H1 (cell line): ENCODE measurements at regions not wholly inside any gene's neighbourhood (a gene's known extent, or its start where the extent isn't known, plus 50 kb on each side); places are given as distances from the start of the nearest gene placed in this dataset.

Source experiments
- CTCF ChIA-PET: fragments of 300-600 bp; sonication (Branson Sonifier 250); formaldehyde crosslinking; loops from one replicate; lab custom pipeline; 2021; ENCODE audit not compliant: partially characterized antibody; lab: Charles Lee
- POLR2A ChIA-PET: fragments of 300-600 bp; sonication (Branson Sonifier 250); formaldehyde crosslinking; loops from one replicate; lab custom pipeline; 2021; ENCODE audit warnings: inconsistent platforms; ENCODE audit not compliant: partially characterized antibody; lab: Charles Lee
- DNase-seq, 2 experiments: peaks; one replicate each; pipeline versions ENCODE4 v3.0.0 to v3.0.0-alpha.2; 2010 to 2022; ENCODE audit warnings: low spot score in 2 of 2, low read depth in 1 of 2, mixed read lengths in 1 of 2
- FAIRE-seq: peaks from 2 replicates; lab custom pipeline; 2011; peaks lifted over from hg19 to GRCh38; lab: Jason Lieb, UNC
- H2AFZ ChIP-seq: 2 replicates; pipeline ENCODE4 v1.8.1; 2012; ENCODE audit warnings: low read length, inconsistent platforms
- H2AK5ac ChIP-seq: 2 replicates; pipeline ENCODE4 v1.6.1; 2013; ENCODE audit warnings: low read depth, low read length
- H2BK120ac ChIP-seq: replicated peaks from 2 replicates; pipeline ENCODE3; 2013; ENCODE audit warnings: low read depth, low read length, inconsistent platforms
- H2BK12ac ChIP-seq: 2 replicates; pipeline ENCODE4 v1.6.1; 2013; ENCODE audit warnings: low read depth, low read length
- H2BK15ac ChIP-seq: 2 replicates; pipeline ENCODE4 v1.6.1; 2013; ENCODE audit warnings: low read length
- H2BK20ac ChIP-seq: 2 replicates; pipeline ENCODE4 v1.6.1; 2013; ENCODE audit warnings: low read length
- H2BK5ac ChIP-seq: 2 replicates; pipeline ENCODE4 v1.6.1; 2013; ENCODE audit warnings: low read depth, low read length
- H3K14ac ChIP-seq: 2 replicates; pipeline ENCODE4 v1.6.1; 2013; ENCODE audit warnings: inconsistent platforms; ENCODE audit not compliant: insufficient read length
- H3K18ac ChIP-seq: 2 replicates; pipeline ENCODE4 v1.6.1; 2013; ENCODE audit warnings: low read length; ENCODE audit errors: extremely low read depth
- H3K23ac ChIP-seq: 2 replicates; pipeline ENCODE4 v1.6.1; 2013; ENCODE audit warnings: inconsistent platforms; ENCODE audit not compliant: insufficient read length
- H3K23me2 ChIP-seq: 2 replicates; pipeline ENCODE4 v1.6.1; 2013; ENCODE audit warnings: low read depth, low read length
- H3K27ac ChIP-seq: 2 replicates; pipeline ENCODE4 v1.6.1; 2011; ENCODE audit warnings: low read depth, low read length, inconsistent platforms
- H3K27me3 ChIP-seq, 4 experiments: replicated peaks in 1 of 4; 1 replicate in 1 of 4; 2 replicates in 3 of 4; pipeline versions ENCODE4 v1.6.1 to v1.8.1; 2011 to 2013; ENCODE audit warnings: low read length in 3 of 4, mild to moderate bottlenecking in 3 of 4, inconsistent platforms in 2 of 4, mixed read lengths in 2 of 4, moderate library complexity in 1 of 4; ENCODE audit not compliant: control insufficient read depth in 3 of 4, insufficient read depth in 3 of 4; ENCODE audit errors: extremely low read depth in 1 of 4
- H3K36me3 ChIP-seq, 4 experiments: 2 replicates each; pipeline versions ENCODE4 v1.6.1 to v1.8.1; 2011 to 2013; ENCODE audit warnings: mild to moderate bottlenecking in 4 of 4, low read length in 3 of 4, moderate library complexity in 2 of 4, control low read depth in 1 of 4, inconsistent platforms in 1 of 4; ENCODE audit not compliant: insufficient read depth in 4 of 4, control insufficient read depth in 2 of 4
- H3K4ac ChIP-seq: replicated peaks from 2 replicates; pipeline ENCODE3; 2013; ENCODE audit warnings: low read length, low read depth, mixed read lengths, inconsistent platforms; ENCODE audit not compliant: insufficient read length
- H3K4me1 ChIP-seq, 4 experiments: replicated peaks in 1 of 4; 1 replicate in 1 of 4; 2 replicates in 3 of 4; pipeline versions ENCODE4 v1.6.1 to v1.8.1; 2011 to 2013; ENCODE audit warnings: low read length in 3 of 4, inconsistent platforms in 2 of 4, mixed read lengths in 1 of 4; ENCODE audit not compliant: insufficient read depth in 4 of 4, control insufficient read depth in 3 of 4
- H3K4me2 ChIP-seq, 2 experiments: 2 replicates each; pipeline versions ENCODE4 v1.6.1 to v1.8.1; 2011 to 2013; ENCODE audit warnings: low read depth in 2 of 2, low read length in 2 of 2, control low read depth in 1 of 2, inconsistent platforms in 1 of 2, mild to moderate bottlenecking in 1 of 2; ENCODE audit not compliant: insufficient read depth in 1 of 2
- H3K4me3 ChIP-seq, 4 experiments: fragments of 200-600, 300-600 bp in 1 of 4; sonication (generic), shearing (Covaris generic), sonication (Bioruptor Twin) in 1 of 4; 2 replicates each; pipeline versions ENCODE4 v1.5.1 to v1.8.1; 2011 to 2016; ENCODE audit warnings: low read length in 4 of 4, low read depth in 3 of 4, control low read depth in 2 of 4, inconsistent platforms in 2 of 4, mild to moderate bottlenecking in 2 of 4, mixed read lengths in 1 of 4, moderate library complexity in 1 of 4; ENCODE audit not compliant: insufficient read depth in 2 of 4; ENCODE audit errors: extremely low read depth in 1 of 4
- H3K56ac ChIP-seq: replicated peaks from 2 replicates; pipeline ENCODE3; 2013; ENCODE audit warnings: low read depth, mild to moderate bottlenecking, mixed read lengths, low read length, inconsistent platforms; ENCODE audit not compliant: insufficient read length
- H3K79me1 ChIP-seq: 2 replicates; pipeline ENCODE4 v1.6.1; 2013; ENCODE audit warnings: low read depth, low read length, control low read depth
- H3K79me2 ChIP-seq, 2 experiments: 2 replicates each; pipeline versions ENCODE4 v1.6.1 to v1.8.1; 2012 to 2013; ENCODE audit warnings: low read length in 2 of 2, mild to moderate bottlenecking in 2 of 2, inconsistent platforms in 1 of 2; ENCODE audit not compliant: insufficient read depth in 2 of 2, control insufficient read depth in 1 of 2
- H3K9ac ChIP-seq, 4 experiments: replicated peaks in 1 of 4; 1 replicate in 1 of 4; 2 replicates in 3 of 4; pipeline versions ENCODE4 v1.6.1 to v1.8.1; 2011 to 2013; ENCODE audit warnings: low read depth in 3 of 4, low read length in 3 of 4, control low read depth in 2 of 4, mild to moderate bottlenecking in 2 of 4, moderate library complexity in 2 of 4, inconsistent platforms in 1 of 4; ENCODE audit errors: extremely low read depth in 1 of 4
- H3K9me3 ChIP-seq, 2 experiments: 2 replicates each; pipeline versions ENCODE4 v1.6.1 to v1.8.1; 2012 to 2013; ENCODE audit warnings: mild to moderate bottlenecking in 2 of 2, moderate library complexity in 2 of 2, control low read depth in 1 of 2, inconsistent platforms in 1 of 2, low read depth in 1 of 2, low read length in 1 of 2, mixed read lengths in 1 of 2; ENCODE audit not compliant: insufficient read depth in 2 of 2
- H4K20me1 ChIP-seq, 2 experiments: replicated peaks in 1 of 2; 2 replicates each; pipeline versions ENCODE3 to v1.8.1; 2011 to 2013; ENCODE audit warnings: inconsistent platforms in 2 of 2, low read length in 2 of 2, mild to moderate bottlenecking in 1 of 2; ENCODE audit not compliant: insufficient read depth in 2 of 2, control insufficient read depth in 1 of 2
- H4K5ac ChIP-seq: 2 replicates; pipeline ENCODE4 v1.6.1; 2013; ENCODE audit warnings: low read length, low read depth, mixed read lengths, inconsistent platforms; ENCODE audit not compliant: insufficient read length
- H4K8ac ChIP-seq: 2 replicates; pipeline ENCODE4 v1.8.0; 2013; ENCODE audit warnings: mild to moderate bottlenecking, moderate library complexity, low read length, inconsistent platforms; ENCODE audit not compliant: insufficient read depth; ENCODE audit errors: extremely low read depth
- H4K91ac ChIP-seq: replicated peaks from 2 replicates; pipeline ENCODE3; 2013; ENCODE audit warnings: low read length, mixed read lengths, inconsistent platforms; ENCODE audit not compliant: insufficient read length
- POU5F1 ChIP-seq: IDR thresholded peaks from 2 replicates; pipeline ENCODE4 v1.6.1; 2011; ENCODE audit warnings: low read depth, mild to moderate bottlenecking, low read length, moderate library complexity
- SIX5 ChIP-seq: IDR thresholded peaks from 2 replicates; pipeline ENCODE4 v1.6.1; 2011; ENCODE audit warnings: mild to moderate bottlenecking, low read depth, low read length
- TAF7 ChIP-seq: optimal IDR thresholded peaks from 2 replicates; pipeline ENCODE3; 2011; ENCODE audit warnings: low read depth, mild to moderate bottlenecking, inconsistent platforms, low read length, moderate library complexity, borderline replicate concordance
- TEAD4 ChIP-seq: IDR thresholded peaks from 2 replicates; pipeline ENCODE4 v1.6.1; 2012; ENCODE audit warnings: low read depth, low read length, inconsistent platforms, mixed read lengths
- ZNF274 ChIP-seq: IDR thresholded peaks from 2 replicates; pipeline ENCODE4 v1.7.0; 2012; ENCODE audit warnings: low read length, borderline replicate concordance; ENCODE audit errors: extremely low read depth
- WGBS, 2 experiments: shearing (Covaris generic) in 1 of 2; methylation state at CpG; one replicate each; pipeline versions ENCODE4 v1.1.6 to v1.1.7; 2013 to 2015; ENCODE audit warnings: low lambda C conversion rate in 2 of 2, mixed read lengths in 2 of 2, inconsistent platforms in 1 of 2, low coverage in 1 of 2, missing lambda C conversion rate in 1 of 2; ENCODE audit not compliant: insufficient replicate concordance in 2 of 2, insufficient coverage in 1 of 2, insufficient read length in 1 of 2; ENCODE audit errors: extremely low coverage in 1 of 2, missing lambda C conversion rate in 1 of 2; 5-methylcytosine and 5-hydroxymethylcytosine counted together

- WGBS, 2 experiments, result 77% methylated on average over 6 of the region's 8 CpGs; no CpG with 5 or more reads in 1 of the 2 experiments
- CTCF ChIA-PET, result interaction anchor here (1.5 kb wide), 1 partner anchor 44 kb away, joined by 3 read pairs; no protein-coding TSS in a partner anchor
- H2AK5ac ChIP-seq, result no peak overlapping the region
- no peak overlapping the region for H3K4me2 ChIP-seq
- H3K14ac ChIP-seq, result no peak overlapping the region
- no peak overlapping the region for H3K4ac ChIP-seq
- H3K9me3 ChIP-seq, result no peaks in the 10 kb centered on the region
- H3K23me2 ChIP-seq, result no peaks in the 10 kb centered on the region; the same call in 1 of the 2 replicates
- POLR2A ChIA-PET, result no interaction called here
- peaks cover 4 to 6% of the 10 kb centered on the region in 2 experiments for H4K20me1 ChIP-seq
- no peak overlapping the region for H3K4me3 ChIP-seq
- no peak overlapping the region for H2BK12ac ChIP-seq
- H2BK120ac ChIP-seq, result no peak overlapping the region
- no peak overlapping the region for H3K9ac ChIP-seq
- H4K91ac ChIP-seq, result no peak overlapping the region
- no peak overlapping the region for H3K56ac ChIP-seq
- H2BK20ac ChIP-seq, result no peak overlapping the region
- H2AFZ ChIP-seq, result no peak overlapping the region
- H3K27ac ChIP-seq, result no peak overlapping the region
- H3K36me3 ChIP-seq, result peaks cover 0 to 12% (median 4%) of the 10 kb centered on the region in 4 experiments; a peak in 3 of 8 replicates
- H3K18ac ChIP-seq, result no peak overlapping the region
- no peaks in the 10 kb centered on the region for H3K79me2 ChIP-seq
- H3K79me1 ChIP-seq, result peaks cover 9% of the 10 kb centered on the region; the same call in 1 of the 2 replicates
- FAIRE-seq, result no peak
- no peak overlapping the region for H4K5ac ChIP-seq
- no peak for TF ChIP-seq POU5F1
- TF ChIP-seq TEAD4, result no peak
- TF ChIP-seq TAF7, result no peak
- TF ChIP-seq ZNF274, result no peak
- no peak for TF ChIP-seq SIX5
- TF ChIP-seq, all 59 proteins: peak for 0
- H2BK5ac ChIP-seq, result no peak overlapping the region
- no peak for DNase-seq
- H3K4me1 ChIP-seq, result peaks cover 5 to 26% (median 17%) of the 10 kb centered on the region in 4 experiments
- no peaks in the 10 kb centered on the region for H3K27me3 ChIP-seq
- H2BK15ac ChIP-seq, result no peak overlapping the region
- H4K8ac ChIP-seq, result no peak overlapping the region
- no peak overlapping the region for H3K23ac ChIP-seq
Measured at GRCh38 chr12:124438437-124439056, 128.9 kb downstream of the NCOR2 start.
